ENCODE measurements at regions not wholly inside any gene's neighbourhood (a gene's known extent, or its start where the extent isn't known, plus 50 kb on each side); places are given as distances from the start of the nearest gene placed in this dataset.

- TF ChIP-seq, protein P1, sequence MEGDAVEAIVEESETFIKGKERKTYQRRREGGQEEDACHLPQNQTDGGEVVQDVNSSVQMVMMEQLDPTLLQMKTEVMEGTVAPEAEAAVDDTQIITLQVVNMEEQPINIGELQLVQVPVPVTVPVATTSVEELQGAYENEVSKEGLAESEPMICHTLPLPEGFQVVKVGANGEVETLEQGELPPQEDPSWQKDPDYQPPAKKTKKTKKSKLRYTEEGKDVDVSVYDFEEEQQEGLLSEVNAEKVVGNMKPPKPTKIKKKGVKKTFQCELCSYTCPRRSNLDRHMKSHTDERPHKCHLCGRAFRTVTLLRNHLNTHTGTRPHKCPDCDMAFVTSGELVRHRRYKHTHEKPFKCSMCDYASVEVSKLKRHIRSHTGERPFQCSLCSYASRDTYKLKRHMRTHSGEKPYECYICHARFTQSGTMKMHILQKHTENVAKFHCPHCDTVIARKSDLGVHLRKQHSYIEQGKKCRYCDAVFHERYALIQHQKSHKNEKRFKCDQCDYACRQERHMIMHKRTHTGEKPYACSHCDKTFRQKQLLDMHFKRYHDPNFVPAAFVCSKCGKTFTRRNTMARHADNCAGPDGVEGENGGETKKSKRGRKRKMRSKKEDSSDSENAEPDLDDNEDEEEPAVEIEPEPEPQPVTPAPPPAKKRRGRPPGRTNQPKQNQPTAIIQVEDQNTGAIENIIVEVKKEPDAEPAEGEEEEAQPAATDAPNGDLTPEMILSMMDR (IDR thresholded peaks at IDR 0.05; ENCODE audit: low read length): no peak
- no peak for TF ChIP-seq EZH2 (optimal IDR thresholded peaks at IDR 0.05; ENCODE audit: low read depth, low read length)
Measured at GRCh38 chr20:26154224-26154623, 457.6 kb upstream of the ZNF337 start.

Measured in MM.1S (cell line).